Endothelial cell (in vitro differentiated cells): ENCODE measurements at regions not wholly inside any gene's neighbourhood (a gene's known extent, or its start where the extent isn't known, plus 50 kb on each side); places are given as distances from the start of the nearest gene placed in this dataset.

Experiments used
- DNase-seq: peaks from one replicate; pipeline ENCODE4 v3.0.0; 2021; ENCODE audit warnings: low spot score
- H3K27ac Mint-ChIP-seq: one replicate; pipeline ENCODE4 v1.8.0; 2021; ENCODE audit warnings: mixed read lengths, inconsistent platforms; ENCODE audit not compliant: unreplicated experiment
- H3K27me3 Mint-ChIP-seq: one replicate; pipeline ENCODE4 v1.8.0; 2021; ENCODE audit warnings: mild to moderate bottlenecking, moderate library complexity, mixed read lengths, inconsistent platforms; ENCODE audit not compliant: unreplicated experiment
- H3K36me3 Mint-ChIP-seq: one replicate; pipeline ENCODE4 v1.8.0; 2021; ENCODE audit warnings: mild to moderate bottlenecking, low read depth, mixed read lengths, inconsistent platforms; ENCODE audit not compliant: unreplicated experiment
- H3K4me1 Mint-ChIP-seq: one replicate; pipeline ENCODE4 v1.8.0; 2021; ENCODE audit warnings: mild to moderate bottlenecking, mixed read lengths, inconsistent platforms; ENCODE audit not compliant: unreplicated experiment
- H3K4me3 Mint-ChIP-seq: one replicate; pipeline ENCODE4 v1.8.0; 2021; ENCODE audit warnings: mild to moderate bottlenecking, mixed read lengths, inconsistent platforms; ENCODE audit not compliant: unreplicated experiment
- H3K9me3 Mint-ChIP-seq: one replicate; pipeline ENCODE4 v1.8.0; 2021; ENCODE audit warnings: mixed read lengths, inconsistent platforms; ENCODE audit not compliant: unreplicated experiment
- CTCF ChIP-seq: fragments of 200-600 bp; sonication (generic); IDR thresholded peaks from one replicate; pipeline ENCODE4 v1.5.0; 2021; ENCODE audit warnings: antibody characterized with exemption; ENCODE audit not compliant: unreplicated experiment

DNA sequence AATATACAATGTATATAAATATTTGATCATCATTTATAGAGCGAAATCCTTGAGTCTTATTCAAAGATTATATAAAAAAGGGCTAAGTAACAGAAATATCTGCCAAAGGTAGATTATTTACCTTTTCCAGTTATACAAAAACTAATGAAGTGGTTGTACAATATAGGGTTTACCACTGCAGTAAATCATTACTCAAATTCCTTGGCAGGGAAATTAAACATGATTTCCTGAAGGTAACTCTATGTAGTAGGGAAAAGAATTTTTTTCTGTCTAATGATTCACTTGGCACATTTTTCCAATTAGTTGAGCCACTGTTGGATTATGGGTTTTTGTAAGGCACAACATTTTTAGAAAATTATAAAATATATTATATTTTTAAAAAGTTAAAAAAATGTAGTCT lies 129.6 kb downstream of the NR2F2 start:
- Mint-ChIP-seq H3K4me1 (no peaks in the 10 kb centered on the region), H3K27me3 (peaks cover 4% of the 10 kb centered on the region), H3K36me3 (no peaks in the 10 kb centered on the region), H3K27ac (no peak overlapping the region), H3K9me3 (no peaks in the 10 kb centered on the region), H3K4me3 (no peak overlapping the region)
- no peak for DNase-seq
- TF ChIP-seq CTCF = no peak

DNA sequence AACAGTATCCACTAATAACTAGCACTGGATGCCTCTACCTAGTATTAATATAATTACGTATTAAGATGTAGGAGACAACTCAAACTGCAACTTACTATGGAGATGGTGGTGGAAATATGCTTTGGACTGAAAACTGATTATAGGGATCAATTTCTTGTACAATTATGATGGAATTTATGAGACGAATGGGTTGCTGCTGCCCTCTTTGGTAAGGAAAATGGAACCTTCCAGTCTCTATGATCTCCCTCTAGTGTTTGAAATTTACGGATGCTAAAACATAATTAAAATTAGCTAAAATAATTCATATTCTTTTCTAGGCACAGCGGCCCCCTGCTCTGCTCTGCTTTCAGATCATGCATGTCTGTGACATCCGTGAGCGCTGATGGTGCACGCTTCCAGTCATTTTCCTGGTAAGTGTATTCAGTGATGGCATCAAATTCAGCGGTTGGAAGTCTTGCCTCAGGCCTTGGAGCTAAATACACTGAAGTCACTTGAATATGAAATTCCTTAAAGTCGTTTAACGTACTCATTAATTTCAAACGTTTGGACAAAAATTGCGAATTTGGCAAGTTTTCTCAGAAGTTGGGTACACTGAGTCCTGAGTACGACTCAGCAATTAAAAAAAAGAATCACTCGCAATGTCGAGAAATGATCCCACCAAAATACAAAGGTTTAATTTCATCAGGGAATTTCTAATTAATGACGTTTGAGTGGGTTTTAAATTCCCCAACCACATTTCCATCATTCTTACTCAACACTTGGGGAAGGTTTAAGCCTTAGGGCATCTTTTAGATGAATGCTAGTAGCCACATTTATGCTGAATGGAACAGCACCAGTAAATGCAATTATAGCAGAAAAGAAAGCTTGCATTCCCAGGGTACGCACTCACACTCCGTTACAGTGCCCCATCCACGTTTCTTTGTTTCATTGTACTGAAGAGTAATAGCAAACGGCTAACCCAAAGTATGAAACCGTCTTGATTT lies 132.6 kb downstream of the NR2F2 start:
- TF ChIP-seq CTCF = no peak
- Mint-ChIP-seq H3K27ac (no peak overlapping the region), H3K4me3 (no peak overlapping the region), H3K4me1 (no peaks in the 10 kb centered on the region), H3K27me3 (peaks cover 4% of the 10 kb centered on the region), H3K36me3 (no peaks in the 10 kb centered on the region), H3K9me3 (no peaks in the 10 kb centered on the region)
- no peak for DNase-seq

GRCh38 chr15:96466389-96466947 lies 136.0 kb downstream of the NR2F2 start:
- TF ChIP-seq CTCF = no peak
- Mint-ChIP-seq H3K4me1 (no peaks in the 10 kb centered on the region), H3K9me3 (no peaks in the 10 kb centered on the region), H3K27ac (no peak overlapping the region), H3K4me3 (no peak overlapping the region), H3K27me3 (peaks cover 2% of the 10 kb centered on the region), H3K36me3 (no peaks in the 10 kb centered on the region)
- no peak for DNase-seq

DNA sequence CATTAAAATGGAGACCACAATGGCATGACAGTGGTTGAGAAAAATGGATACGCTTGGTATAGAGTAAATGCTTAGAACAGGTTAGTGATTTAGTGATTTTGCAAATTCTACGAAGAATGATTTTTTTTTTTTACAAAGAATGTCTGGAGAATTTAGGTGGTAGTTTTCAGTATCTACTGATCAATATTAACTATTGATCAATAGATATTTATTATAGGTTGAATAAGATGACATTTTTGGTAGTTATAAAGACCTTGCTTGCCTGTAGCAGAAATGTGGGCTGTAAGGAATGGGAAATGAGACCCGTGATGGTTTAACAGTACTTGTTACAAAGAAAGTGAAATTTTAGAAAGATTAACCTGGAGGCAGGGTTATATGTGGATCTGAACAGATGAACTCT lies 137.5 kb downstream of the NR2F2 start:
- H3K27me3 Mint-ChIP-seq = peaks cover 2% of the 10 kb centered on the region
- H3K4me3 Mint-ChIP-seq = no peak overlapping the region
- H3K9me3 Mint-ChIP-seq = no peaks in the 10 kb centered on the region
- no peaks in the 10 kb centered on the region for H3K4me1 Mint-ChIP-seq
- TF ChIP-seq CTCF = no peak
- no peaks in the 10 kb centered on the region for H3K36me3 Mint-ChIP-seq
- no peak overlapping the region for H3K27ac Mint-ChIP-seq
- no peak for DNase-seq
